K562 (cell line): ENCODE measurements at regions not wholly inside any gene's neighbourhood (a gene's known extent, or its start where the extent isn't known, plus 50 kb on each side); places are given as distances from the start of the nearest gene placed in this dataset.
"Not testable (repeated sequence)": the region's sequence is repeated elsewhere in the genome, so short reads cannot be mapped to it uniquely, and the experiment has no call there.

Source experiments
- ATAC-seq: fragments of 200-7000 bp; cut with Tn5 transposase; 3 replicates; pipeline ENCODE4 v1.9.1; 2020; ENCODE audit warnings: moderate library complexity
- BruUV-seq: library from RNA; stranded (reverse); fragments of 400-500 nt; replicated peaks from 2 replicates; lab custom pipeline; 2021; lab: Mats Ljungman, UMichigan
- CTCF ChIA-PET: fragments of 300-600 bp; formaldehyde crosslinking; extraction: SDS; loops from one replicate; lab custom pipeline; 2021; ENCODE audit warnings: low intra/inter-chr PET ratio; lab: Yijun Ruan, JAX
- POLR2A ChIA-PET: fragments of 300-600, 350-650 bp; sonication (Branson Sonifier 250); formaldehyde crosslinking; extraction: SDS; loops from one replicate; lab custom pipeline; 2021; ENCODE audit warnings: antibody characterized with exemption, inconsistent platforms; lab: Yijun Ruan, JAX
- DNase-seq, 4 experiments: peaks; one replicate each; pipeline versions ENCODE4 v3.0.0 to v3.0.0-alpha.2; 2011 to 2018; ENCODE audit warnings: low spot score in 3 of 4, mixed read lengths in 3 of 4; ENCODE audit errors: extremely low read depth in 1 of 4
- FAIRE-seq: peaks from 2 replicates; lab custom pipeline; 2011; peaks lifted over from hg19 to GRCh38; lab: Jason Lieb, UNC
- H2AFZ ChIP-seq: 2 replicates; pipeline ENCODE4 v1.6.0; 2011; ENCODE audit warnings: low read depth, low read length, control low read depth, inconsistent platforms
- H3K27ac ChIP-seq: fragments of 200-600 bp; 3 replicates; pipeline ENCODE4 v1.8.0; 2011; ENCODE audit warnings: low read depth, mild to moderate bottlenecking, control low read depth, inconsistent platforms, low read length, moderate library complexity, mixed read lengths; ENCODE audit errors: extremely low read depth
- H3K27me3 ChIP-seq, 2 experiments: fragments of 300-600 bp in 1 of 2; 2 replicates in 1 of 2; 3 replicates in 1 of 2; pipeline versions ENCODE4 v1.6.0 to v1.8.0; 2011; ENCODE audit warnings: inconsistent platforms in 2 of 2, low read length in 2 of 2, mild to moderate bottlenecking in 1 of 2, mixed read lengths in 1 of 2, moderate library complexity in 1 of 2; ENCODE audit not compliant: control insufficient read depth in 2 of 2, insufficient read depth in 2 of 2
- H3K36me3 ChIP-seq: fragments of 300-600 bp; 3 replicates; pipeline ENCODE4 v1.8.0; 2011; ENCODE audit warnings: mild to moderate bottlenecking, low read length, inconsistent platforms; ENCODE audit not compliant: control insufficient read depth, insufficient read depth
- H3K4me1 ChIP-seq, 2 experiments: fragments of 200-600 bp in 1 of 2; replicated peaks in 1 of 2; 2 replicates in 1 of 2; 3 replicates in 1 of 2; pipeline versions ENCODE4 v1.5.1 to v1.8.0; 2011; ENCODE audit warnings: inconsistent platforms in 2 of 2, low read length in 2 of 2, mild to moderate bottlenecking in 1 of 2, mixed read lengths in 1 of 2, moderate library complexity in 1 of 2; ENCODE audit not compliant: control insufficient read depth in 2 of 2, insufficient read depth in 2 of 2
- H3K4me2 ChIP-seq: 2 replicates; pipeline ENCODE4 v1.6.1; 2011; ENCODE audit warnings: low read length, control low read depth, inconsistent platforms, mixed read lengths; ENCODE audit not compliant: insufficient read depth
- H3K4me3 ChIP-seq: fragments of 200-600 bp; sonication (generic), shearing (Covaris generic); 2 replicates; pipeline ENCODE4 v1.5.1; 2016; ENCODE audit warnings: control low read depth, inconsistent platforms
- H3K79me2 ChIP-seq: fragments of 200-600 bp; 3 replicates; pipeline ENCODE4 v1.8.0; 2011; ENCODE audit warnings: low read length, inconsistent platforms; ENCODE audit not compliant: control insufficient read depth, insufficient read depth
- H3K9ac ChIP-seq, 2 experiments: 2 replicates each; pipeline versions ENCODE4 v1.6.0 to v1.6.1; 2011; ENCODE audit warnings: low read depth in 2 of 2, low read length in 2 of 2, control low read depth in 1 of 2, inconsistent platforms in 1 of 2, mild to moderate bottlenecking in 1 of 2, mixed read lengths in 1 of 2; ENCODE audit not compliant: insufficient read depth in 1 of 2
- H3K9me1 ChIP-seq: one replicate; pipeline ENCODE4 v1.6.0; 2011; ENCODE audit warnings: inconsistent platforms, mild to moderate bottlenecking, low read length, moderate library complexity; ENCODE audit not compliant: control insufficient read depth, insufficient read depth
- H3K9me3 ChIP-seq: replicated peaks from 2 replicates; pipeline ENCODE4 v1.5.1; 2011; ENCODE audit warnings: low read depth, low read length, inconsistent platforms; ENCODE audit not compliant: control insufficient read depth, insufficient read depth
- H4K20me1 ChIP-seq: replicated peaks from 2 replicates; pipeline ENCODE4 v1.6.1; 2011; ENCODE audit warnings: low read length, inconsistent platforms, mixed read lengths; ENCODE audit not compliant: control insufficient read depth, insufficient read depth
- CGGBP1 ChIP-seq: fragments of 250-450 bp; sonication (Bioruptor Pico); IDR thresholded peaks from 2 replicates; pipeline ENCODE4 v1.9.0; 2021; ENCODE audit warnings: mild to moderate bottlenecking
- NFIC ChIP-seq: fragments of 450-650 bp; IDR thresholded peaks from 2 replicates; pipeline ENCODE4 v1.6.1; 2017; ENCODE audit warnings: mild to moderate bottlenecking, inconsistent platforms
- SMAD2 ChIP-seq: fragments of 150-350 bp; IDR thresholded peaks from 2 replicates; pipeline ENCODE4 v1.6.1; 2014; ENCODE audit warnings: low read depth, mild to moderate bottlenecking, low read length
- SPI1 ChIP-seq: IDR thresholded peaks from 2 replicates; pipeline ENCODE4 v1.6.1; 2011; ENCODE audit warnings: low read depth, low read length, control low read depth, borderline replicate concordance
- WGBS: fragments of 100-300 bp; shearing (Covaris generic); methylation state at CpG from one replicate; pipeline ENCODE4 v1.1.6; 2016; ENCODE audit warnings: low coverage, mixed read lengths; ENCODE audit not compliant: insufficient coverage; ENCODE audit errors: missing lambda C conversion rate; 5-methylcytosine and 5-hydroxymethylcytosine counted together
- in situ Hi-C: fragments of 300-500 bp; cut with MboI; formaldehyde crosslinking; loops from 4 replicates; pipeline ENCODE4 v1.15.0; 2018; ENCODE audit warnings: inconsistent platforms, mixed read lengths
- intact Hi-C: fragments of 100-400 bp; cut with micrococcal nuclease; formaldehyde crosslinking; loops from 2 replicates; pipeline ENCODE4 v1.14.2; 2022

DNA sequence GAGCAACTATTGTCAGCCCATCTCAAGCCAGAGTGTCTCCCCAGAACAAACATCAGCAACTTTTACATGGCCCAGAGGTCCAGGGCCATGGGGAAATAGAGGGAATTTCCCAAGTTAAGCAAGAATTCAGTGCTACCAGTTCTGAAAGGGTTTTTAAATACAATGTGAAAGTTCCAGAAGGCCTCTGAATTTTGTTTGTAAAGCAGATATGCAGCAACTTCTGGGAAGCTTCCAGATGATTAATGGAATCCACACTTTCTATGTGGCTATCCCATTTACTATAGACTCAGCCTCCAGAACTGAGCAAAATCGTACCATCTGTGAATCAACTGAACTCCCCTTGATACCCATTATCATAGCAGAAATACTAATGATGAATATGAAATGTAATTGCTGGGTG is 93.8 kb downstream of the FEM1C start (continued):
- no peak for TF ChIP-seq CGGBP1 (CRISPR knock-in tag)

DNA sequence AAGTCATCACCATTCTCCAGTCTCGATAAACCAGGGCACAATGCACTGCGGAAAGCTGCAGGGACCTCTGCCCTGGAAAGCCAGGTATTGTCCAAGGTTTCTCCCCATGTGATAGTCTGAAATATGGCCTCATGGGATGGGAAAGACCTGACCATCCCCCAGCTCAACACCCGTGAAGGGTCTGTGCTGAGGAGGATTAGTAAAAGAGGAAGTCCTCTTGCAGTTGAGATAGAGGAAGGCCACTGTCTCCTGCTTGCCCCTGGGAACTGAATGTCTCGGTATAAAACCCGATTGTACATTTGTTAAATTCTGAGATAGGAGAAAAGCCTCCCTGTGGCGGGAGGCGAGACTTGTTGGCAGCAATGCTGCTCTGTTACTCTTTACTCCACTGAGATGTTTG is 95.9 kb downstream of the FEM1C start:
- intact Hi-C loops, FAIRE-seq, H3K4me3 ChIP-seq, DNase-seq, POLR2A ChIA-PET, H3K9me1 ChIP-seq, in situ Hi-C loops, H3K27ac ChIP-seq, ATAC-seq, H3K9ac ChIP-seq, H3K27me3 ChIP-seq, H3K9me3 ChIP-seq, H4K20me1 ChIP-seq, BruUV-seq, CTCF ChIA-PET, H3K4me1 ChIP-seq, H2AFZ ChIP-seq, H3K36me3 ChIP-seq, H3K4me2 ChIP-seq, H3K79me2 ChIP-seq: not testable (repeated sequence)
- WGBS: 0% methylated on average over 5 of the region's 7 CpGs
- peak; percentile 85 for TF ChIP-seq SPI1

DNA sequence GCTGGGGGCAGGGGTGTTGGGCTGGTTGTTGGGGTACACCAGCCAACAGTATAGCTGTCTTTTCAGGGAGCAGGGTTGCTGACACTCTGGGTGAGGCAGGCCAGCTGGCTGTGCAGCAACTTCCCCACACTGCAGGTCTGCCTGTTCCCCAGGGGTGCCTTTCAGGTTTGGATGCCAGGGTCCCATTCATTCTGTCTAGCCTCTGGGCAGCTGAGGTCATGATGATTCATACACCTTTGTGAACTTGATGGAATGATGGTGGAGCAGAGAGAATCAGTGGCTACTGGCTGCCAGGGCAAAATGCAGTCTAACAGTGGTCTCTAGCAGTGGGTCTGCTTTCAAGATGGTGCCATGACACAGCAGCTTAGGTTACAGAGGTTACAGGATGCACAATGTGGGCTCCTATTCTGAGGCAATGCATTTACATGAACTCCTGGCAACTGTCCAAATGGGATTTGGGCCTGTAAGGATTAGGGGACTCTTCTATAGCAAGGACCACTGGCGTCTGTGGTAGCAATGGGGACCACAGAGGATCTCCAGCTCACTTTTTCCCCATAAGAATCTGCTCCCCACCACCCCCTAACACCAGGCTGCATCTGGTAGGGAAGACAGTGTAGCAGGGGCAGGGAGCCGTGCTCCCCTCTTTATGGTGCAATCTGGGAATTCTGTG is 103.7 kb downstream of the FEM1C start:
- Histone ChIP-seq H2AFZ (no peak overlapping the region), H3K4me1 (no peaks in the 10 kb centered on the region), H3K27ac (no peak overlapping the region), H3K9ac (no peak overlapping the region), H3K9me3 (no peaks in the 10 kb centered on the region), H3K4me3 (no peak overlapping the region), H4K20me1 (no peaks in the 10 kb centered on the region), H3K27me3 (no peaks in the 10 kb centered on the region), H3K4me2 (no peak overlapping the region), H3K79me2 (no peaks in the 10 kb centered on the region), H3K9me1 (no peaks in the 10 kb centered on the region), H3K36me3 (no peaks in the 10 kb centered on the region)
- FAIRE-seq (no peak), ATAC-seq (no peak), DNase-seq (no peak)
- intact Hi-C loops: no loop called here
- in situ Hi-C loops: no loop called here
- WGBS: 0% methylated on average over 2 of the region's 2 CpGs
- ChIA-PET CTCF (no interaction called here), POLR2A (no interaction called here)
- BruUV-seq: no TSS peak
- TF ChIP-seq NFIC (peak; percentile 33; the same call in 1 of the 2 replicates), SMAD2 (no peak)
